Fibroblast of lung (primary cell): ENCODE measurements at regions not wholly inside any gene's neighbourhood (a gene's known extent, or its start where the extent isn't known, plus 50 kb on each side); places are given as distances from the start of the nearest gene placed in this dataset.
A peak's percentile ranks its signal among the peaks of the same experiment; 100 is the strongest.

Source experiments
- DNase-seq, 2 donors: peaks; one replicate each; pipeline versions ENCODE4 v3.0.0 to v3.0.0-alpha.2; 2010; ENCODE audit warnings: low read depth in 2 of 2
- H2AFZ ChIP-seq: 2 replicates; pipeline ENCODE4 v1.5.1; 2012; ENCODE audit warnings: low read length, control low read depth, inconsistent platforms
- H3K27ac ChIP-seq: 2 replicates; pipeline ENCODE4 v1.5.1; 2011; ENCODE audit warnings: low read length, control low read depth; ENCODE audit not compliant: insufficient read depth
- H3K27me3 ChIP-seq: 2 replicates; pipeline ENCODE4 v1.5.1; 2011; ENCODE audit warnings: mild to moderate bottlenecking, low read length; ENCODE audit not compliant: control insufficient read depth, insufficient read depth
- H3K36me3 ChIP-seq: 2 replicates; pipeline ENCODE4 v1.5.1; 2011; ENCODE audit warnings: low read length; ENCODE audit not compliant: control insufficient read depth, insufficient read depth
- H3K4me1 ChIP-seq: 2 replicates; pipeline ENCODE4 v1.5.1; 2011; ENCODE audit warnings: low read length; ENCODE audit not compliant: control insufficient read depth, insufficient read depth; ENCODE audit errors: extremely low read depth
- H3K4me2 ChIP-seq: 2 replicates; pipeline ENCODE4 v1.5.1; 2011; ENCODE audit warnings: low read length, control low read depth; ENCODE audit not compliant: insufficient read depth; ENCODE audit errors: extremely low read depth
- H3K4me3 ChIP-seq, 4 experiments: fragments of 200-600 bp in 1 of 4; sonication (generic) in 1 of 4; replicated peaks in 1 of 4; 2 replicates each; pipeline ENCODE4 v1.5.1; 2011 to 2016; ENCODE audit warnings: low read length in 4 of 4, low read depth in 3 of 4, mild to moderate bottlenecking in 3 of 4, control low read depth in 2 of 4, inconsistent platforms in 1 of 4, mixed read lengths in 1 of 4; ENCODE audit not compliant: insufficient read depth in 1 of 4; ENCODE audit errors: control extremely low read depth in 1 of 4
- H3K79me2 ChIP-seq: 2 replicates; pipeline ENCODE4 v1.5.1; 2012; ENCODE audit warnings: mild to moderate bottlenecking, low read length, inconsistent platforms; ENCODE audit not compliant: control insufficient read depth, insufficient read depth
- H3K9ac ChIP-seq: 2 replicates; pipeline ENCODE4 v1.5.1; 2011; ENCODE audit warnings: mild to moderate bottlenecking, low read length, control low read depth; ENCODE audit not compliant: insufficient read depth
- H3K9me3 ChIP-seq: 2 replicates; pipeline ENCODE4 v1.5.1; 2012; ENCODE audit warnings: low read depth, low read length; ENCODE audit not compliant: control insufficient read depth, insufficient read depth
- H4K20me1 ChIP-seq: 2 replicates; pipeline ENCODE4 v1.5.1; 2011; ENCODE audit warnings: low read length; ENCODE audit not compliant: control insufficient read depth, insufficient read depth; ENCODE audit errors: extremely low read depth
- EZH2 ChIP-seq: IDR thresholded peaks from 2 replicates; pipeline ENCODE4 v1.5.1; 2012; ENCODE audit warnings: low read length, control low read depth, mild to moderate bottlenecking; ENCODE audit errors: missing control alignments
- TF ChIP-seq, protein P1 (sequence below), 2 donors: IDR thresholded peaks in 1 of 2; conservative IDR thresholded peaks in 1 of 2; 1 replicate in 1 of 2; 2 replicates in 1 of 2; pipeline ENCODE4 v1.5.1; 2011 to 2012; ENCODE audit warnings: low read length in 2 of 2, control low read depth in 1 of 2, inconsistent platforms in 1 of 2, low read depth in 1 of 2, mild to moderate bottlenecking in 1 of 2

- Histone ChIP-seq H3K79me2 (no peaks in the 10 kb centered on the region), H2AFZ (no peak overlapping the region), H3K36me3 (no peaks in the 10 kb centered on the region), H3K4me3 (no peak overlapping the region), H3K27me3 (peaks cover 23% of the 10 kb centered on the region), H3K4me2 (no peak overlapping the region), H3K4me1 (no peaks in the 10 kb centered on the region), H3K9me3 (no peaks in the 10 kb centered on the region), H3K27ac (no peak overlapping the region), H4K20me1 (no peaks in the 10 kb centered on the region), H3K9ac (no peak overlapping the region)
- TF ChIP-seq EZH2: no peak
- TF ChIP-seq, protein P1, sequence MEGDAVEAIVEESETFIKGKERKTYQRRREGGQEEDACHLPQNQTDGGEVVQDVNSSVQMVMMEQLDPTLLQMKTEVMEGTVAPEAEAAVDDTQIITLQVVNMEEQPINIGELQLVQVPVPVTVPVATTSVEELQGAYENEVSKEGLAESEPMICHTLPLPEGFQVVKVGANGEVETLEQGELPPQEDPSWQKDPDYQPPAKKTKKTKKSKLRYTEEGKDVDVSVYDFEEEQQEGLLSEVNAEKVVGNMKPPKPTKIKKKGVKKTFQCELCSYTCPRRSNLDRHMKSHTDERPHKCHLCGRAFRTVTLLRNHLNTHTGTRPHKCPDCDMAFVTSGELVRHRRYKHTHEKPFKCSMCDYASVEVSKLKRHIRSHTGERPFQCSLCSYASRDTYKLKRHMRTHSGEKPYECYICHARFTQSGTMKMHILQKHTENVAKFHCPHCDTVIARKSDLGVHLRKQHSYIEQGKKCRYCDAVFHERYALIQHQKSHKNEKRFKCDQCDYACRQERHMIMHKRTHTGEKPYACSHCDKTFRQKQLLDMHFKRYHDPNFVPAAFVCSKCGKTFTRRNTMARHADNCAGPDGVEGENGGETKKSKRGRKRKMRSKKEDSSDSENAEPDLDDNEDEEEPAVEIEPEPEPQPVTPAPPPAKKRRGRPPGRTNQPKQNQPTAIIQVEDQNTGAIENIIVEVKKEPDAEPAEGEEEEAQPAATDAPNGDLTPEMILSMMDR (conservative IDR thresholded peaks at IDR 0.05 in 1 of 2, IDR thresholded peaks at IDR 0.05 in 1 of 2; ENCODE audit: low read depth in 1 of 2, low read length in 2 of 2): peak; percentile 73 to 84
- peak; percentile 62 to 81 for DNase-seq
These were observed 187.9 kb downstream of the OPA1 start for GRCh38 chr3:193780810-193781478.

DNA sequence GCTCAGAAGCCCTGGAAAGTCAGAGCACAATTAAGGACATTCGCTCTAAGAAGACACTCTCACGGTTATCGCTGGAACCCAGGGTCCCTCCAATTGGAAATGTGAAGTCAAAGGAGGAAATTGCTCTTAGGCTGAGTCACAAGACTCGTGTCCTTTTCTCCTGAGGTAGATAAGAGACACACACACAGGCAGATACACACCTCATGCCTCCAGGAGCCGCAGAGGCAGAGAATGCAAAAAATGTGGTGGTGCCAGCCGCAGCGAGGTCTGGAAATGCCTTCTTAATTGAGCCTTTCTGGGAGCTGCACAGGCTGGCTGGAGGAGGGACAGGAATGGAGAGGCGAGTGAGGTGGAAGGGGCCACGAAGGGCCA, 189.3 kb downstream of the OPA1 start:
- H3K9ac ChIP-seq: no peak overlapping the region
- peak in 1 of 2 donors; percentile 84 for DNase-seq
- H3K4me1 ChIP-seq: no peaks in the 10 kb centered on the region
- H3K4me2 ChIP-seq: no peak overlapping the region
- no peak overlapping the region for H3K4me3 ChIP-seq
- H4K20me1 ChIP-seq: no peaks in the 10 kb centered on the region
- H3K27ac ChIP-seq: no peak overlapping the region
- H3K36me3 ChIP-seq: no peaks in the 10 kb centered on the region
- H3K9me3 ChIP-seq: no peaks in the 10 kb centered on the region
- no peaks in the 10 kb centered on the region for H3K79me2 ChIP-seq
- TF ChIP-seq, protein P1 (conservative IDR thresholded peaks at IDR 0.05 in 1 of 2, IDR thresholded peaks at IDR 0.05 in 1 of 2; ENCODE audit: low read depth in 1 of 2, low read length in 2 of 2): no peak
- no peak for TF ChIP-seq EZH2
- H3K27me3 ChIP-seq: peaks cover 26% of the 10 kb centered on the region
- H2AFZ ChIP-seq: no peak overlapping the region

- Histone ChIP-seq H3K9ac (no peak overlapping the region), H3K27me3 (peaks cover 29% of the 10 kb centered on the region), H3K36me3 (no peaks in the 10 kb centered on the region), H3K9me3 (no peaks in the 10 kb centered on the region), H2AFZ (no peak overlapping the region), H3K79me2 (no peaks in the 10 kb centered on the region), H3K27ac (no peak overlapping the region), H3K4me3 (no peak overlapping the region), H3K4me1 (no peaks in the 10 kb centered on the region), H3K4me2 (no peak overlapping the region), H4K20me1 (no peaks in the 10 kb centered on the region)
- TF ChIP-seq EZH2: no peak
- TF ChIP-seq, protein P1 (conservative IDR thresholded peaks at IDR 0.05 in 1 of 2, IDR thresholded peaks at IDR 0.05 in 1 of 2; ENCODE audit: low read depth in 1 of 2, low read length in 2 of 2): no peak
- no peak for DNase-seq
These were observed 189.7 kb downstream of the OPA1 start for GRCh38 chr3:193782747-193783146.
